ENCODE measurements at regions not wholly inside any gene's neighbourhood (a gene's known extent, or its start where the extent isn't known, plus 50 kb on each side); places are given as distances from the start of the nearest gene placed in this dataset.
"Not testable (repeated sequence)": the region's sequence is repeated elsewhere in the genome, so short reads cannot be mapped to it uniquely, and the experiment has no call there.

DNA sequence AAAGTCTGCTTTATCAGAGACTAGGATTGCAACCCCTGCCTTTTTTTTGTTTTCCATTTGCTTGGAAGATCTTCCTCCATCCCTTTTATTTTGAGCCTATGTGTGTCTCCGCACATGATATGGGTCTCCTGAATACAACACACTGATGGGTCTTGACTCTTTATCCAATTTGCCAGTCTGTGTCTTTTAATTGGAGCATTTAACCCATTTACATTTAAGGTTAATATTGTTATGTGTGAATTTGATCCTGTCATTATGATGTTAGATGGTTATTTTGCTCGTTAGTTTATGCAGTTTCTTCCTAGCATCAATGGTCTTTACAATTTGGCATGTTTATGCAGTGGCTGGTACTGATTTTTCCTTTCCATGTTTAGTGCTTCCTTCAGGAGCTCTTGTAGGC lies 84.0 kb upstream of the B3GAT1 start:
- TF ChIP-seq, protein P1, sequence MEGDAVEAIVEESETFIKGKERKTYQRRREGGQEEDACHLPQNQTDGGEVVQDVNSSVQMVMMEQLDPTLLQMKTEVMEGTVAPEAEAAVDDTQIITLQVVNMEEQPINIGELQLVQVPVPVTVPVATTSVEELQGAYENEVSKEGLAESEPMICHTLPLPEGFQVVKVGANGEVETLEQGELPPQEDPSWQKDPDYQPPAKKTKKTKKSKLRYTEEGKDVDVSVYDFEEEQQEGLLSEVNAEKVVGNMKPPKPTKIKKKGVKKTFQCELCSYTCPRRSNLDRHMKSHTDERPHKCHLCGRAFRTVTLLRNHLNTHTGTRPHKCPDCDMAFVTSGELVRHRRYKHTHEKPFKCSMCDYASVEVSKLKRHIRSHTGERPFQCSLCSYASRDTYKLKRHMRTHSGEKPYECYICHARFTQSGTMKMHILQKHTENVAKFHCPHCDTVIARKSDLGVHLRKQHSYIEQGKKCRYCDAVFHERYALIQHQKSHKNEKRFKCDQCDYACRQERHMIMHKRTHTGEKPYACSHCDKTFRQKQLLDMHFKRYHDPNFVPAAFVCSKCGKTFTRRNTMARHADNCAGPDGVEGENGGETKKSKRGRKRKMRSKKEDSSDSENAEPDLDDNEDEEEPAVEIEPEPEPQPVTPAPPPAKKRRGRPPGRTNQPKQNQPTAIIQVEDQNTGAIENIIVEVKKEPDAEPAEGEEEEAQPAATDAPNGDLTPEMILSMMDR (IDR thresholded peaks at IDR 0.05): not testable (repeated sequence)
- TF ChIP-seq EZH2phosphoT487 (IDR thresholded peaks at IDR 0.05): not testable (repeated sequence)
